HEK293 (cell line): ENCODE measurements at regions not wholly inside any gene's neighbourhood (a gene's known extent, or its start where the extent isn't known, plus 50 kb on each side); places are given as distances from the start of the nearest gene placed in this dataset.

Experiments used
- ZNF621 ChIP-seq: fragments of 450-650 bp; formaldehyde crosslinking; IDR thresholded peaks from 2 replicates; pipeline ENCODE4 v1.5.1; 2017; ENCODE audit warnings: missing biosample characterization, missing genetic modification characterization

DNA sequence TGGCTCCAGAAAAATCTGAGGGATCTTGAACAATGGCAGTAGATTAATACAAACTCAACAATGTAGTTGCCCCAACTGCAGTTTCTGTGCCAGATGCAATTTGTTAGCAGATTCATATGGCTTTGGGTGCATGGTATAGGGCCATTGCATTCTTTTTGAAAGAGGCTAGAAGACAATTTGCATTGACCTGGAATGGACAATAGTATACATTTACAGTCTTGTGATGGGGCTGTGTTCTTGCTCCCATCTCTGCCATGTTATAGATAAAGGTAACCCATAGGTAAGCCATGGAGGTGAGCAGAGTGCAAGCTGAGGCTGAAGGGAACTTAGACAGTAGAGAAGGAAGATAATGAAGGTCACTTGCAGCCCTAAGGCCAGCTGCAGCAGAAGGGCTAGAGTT, 50.1 kb upstream of the DIO3 start (continued):
- no peak for TF ChIP-seq ZNF621
- TF ChIP-seq, all 188 proteins: peak for 2
